ENCODE measurements at regions not wholly inside any gene's neighbourhood (a gene's known extent, or its start where the extent isn't known, plus 50 kb on each side); places are given as distances from the start of the nearest gene placed in this dataset.
"Not testable (repeated sequence)": the region's sequence is repeated elsewhere in the genome, so short reads cannot be mapped to it uniquely, and the experiment has no call there.

GRCh38 chr9:15113288-15113687, 193.7 kb downstream of the TTC39B start:
- no peak for FAIRE-seq

- FAIRE-seq: no peak
Observed at GRCh38 chr9:15111071-15111470, 195.9 kb downstream of the TTC39B start.

- FAIRE-seq: no peak
Observed at GRCh38 chr9:15104826-15105420, 194.7 kb upstream of the FREM1 start.

- no peak for FAIRE-seq
Observed at GRCh38 chr9:15103290-15103689, 193.1 kb upstream of the FREM1 start.

- no peak for FAIRE-seq
Observed at GRCh38 chr9:15101095-15101494, 190.9 kb upstream of the FREM1 start.

GRCh38 chr9:15100571-15100970, 190.3 kb upstream of the FREM1 start:
- FAIRE-seq: no peak

- no peak for FAIRE-seq
Observed at GRCh38 chr9:15096972-15097371, 186.7 kb upstream of the FREM1 start.

GRCh38 chr9:15086778-15087324, 176.6 kb upstream of the FREM1 start:
- FAIRE-seq: no peak

GRCh38 chr9:15086156-15086763, 176.0 kb upstream of the FREM1 start:
- no peak for FAIRE-seq

- no peak for FAIRE-seq
Observed at GRCh38 chr9:15081021-15081753, 171.0 kb upstream of the FREM1 start.

- no peak for FAIRE-seq
Observed at GRCh38 chr9:15080401-15080800, 170.2 kb upstream of the FREM1 start.

- no peak for FAIRE-seq
Observed at GRCh38 chr9:15079989-15080388, 169.8 kb upstream of the FREM1 start.

GRCh38 chr9:15077946-15078729, 167.9 kb upstream of the FREM1 start:
- FAIRE-seq: no peak

GRCh38 chr9:15073620-15074019, 163.4 kb upstream of the FREM1 start:
- no peak for FAIRE-seq

GRCh38 chr9:15070716-15071115, 160.5 kb upstream of the FREM1 start:
- peak; percentile 4 for FAIRE-seq

- no peak for FAIRE-seq
Observed at GRCh38 chr9:15069106-15069505, 158.9 kb upstream of the FREM1 start.

GRCh38 chr9:15068261-15068660, 158.0 kb upstream of the FREM1 start:
- FAIRE-seq: peak; percentile 71

- no peak for FAIRE-seq
Observed at GRCh38 chr9:15059003-15059402, 148.8 kb upstream of the FREM1 start.

- FAIRE-seq: no peak
Observed at GRCh38 chr9:15058236-15058635, 148.0 kb upstream of the FREM1 start.

GRCh38 chr9:15055284-15055683, 145.1 kb upstream of the FREM1 start:
- not testable (repeated sequence) for FAIRE-seq

GRCh38 chr9:15048772-15049171, 138.5 kb upstream of the FREM1 start:
- no peak for FAIRE-seq

- FAIRE-seq: no peak
Observed at GRCh38 chr9:15047028-15047551, 136.9 kb upstream of the FREM1 start.

GRCh38 chr9:15033316-15033715, 123.1 kb upstream of the FREM1 start:
- no peak for FAIRE-seq

Measured in endometrium (tissue), 2 donors.